Activated CD8-positive, alpha-beta T cell treated with anti-CD3 and anti-CD28 coated beads for 36 hours (primary cell): ENCODE measurements at regions not wholly inside any gene's neighbourhood (a gene's known extent, or its start where the extent isn't known, plus 50 kb on each side); places are given as distances from the start of the nearest gene placed in this dataset.

Source experiments
- ATAC-seq: fragments of 200-7000 bp; cut with Tn5 transposase; one replicate; pipeline ENCODE4 v1.10.0; 2021; ENCODE audit warnings: mild to moderate bottlenecking, moderate library complexity
- CTCF ChIA-PET: fragments of 350-600 bp; sonication (Branson Sonifier 250); formaldehyde crosslinking; loops from one replicate; lab custom pipeline; 2021; ENCODE audit warnings: antibody characterized with exemption; lab: Charles Lee
- POLR2A ChIA-PET: fragments of 350-600 bp; sonication (Branson Sonifier 250); formaldehyde crosslinking; loops from one replicate; lab custom pipeline; 2021; ENCODE audit warnings: antibody characterized with exemption; lab: Charles Lee
- DNase-seq: peaks from one replicate; pipeline ENCODE4 v3.0.0-alpha.2; 2020
- H3K27ac Mint-ChIP-seq: one replicate; pipeline ENCODE4 v1.8.0; 2021; ENCODE audit warnings: mild to moderate bottlenecking, mixed read lengths
- H3K27me3 Mint-ChIP-seq: one replicate; pipeline ENCODE4 v1.8.0; 2021; ENCODE audit warnings: mixed read lengths
- H3K36me3 Mint-ChIP-seq: one replicate; pipeline ENCODE4 v1.8.0; 2021; ENCODE audit warnings: low read depth, mixed read lengths
- H3K4me1 Mint-ChIP-seq: one replicate; pipeline ENCODE4 v1.8.0; 2021; ENCODE audit warnings: low read depth, mixed read lengths
- H3K4me3 Mint-ChIP-seq: one replicate; pipeline ENCODE4 v1.8.0; 2021; ENCODE audit warnings: mild to moderate bottlenecking, moderate library complexity, mixed read lengths
- H3K9me3 Mint-ChIP-seq: one replicate; pipeline ENCODE4 v1.8.0; 2021; ENCODE audit warnings: mixed read lengths
- intact Hi-C: fragments of 100-400 bp; cut with micrococcal nuclease; formaldehyde crosslinking; loops from one replicate; pipeline ENCODE4 v1.10.0; 2022
- TF ChIP-seq, protein P1 (sequence below): fragments of 200-600 bp; IDR thresholded peaks from one replicate; pipeline ENCODE4 v1.8.0; 2022; ENCODE audit warnings: antibody characterized with exemption, mild to moderate bottlenecking

DNA sequence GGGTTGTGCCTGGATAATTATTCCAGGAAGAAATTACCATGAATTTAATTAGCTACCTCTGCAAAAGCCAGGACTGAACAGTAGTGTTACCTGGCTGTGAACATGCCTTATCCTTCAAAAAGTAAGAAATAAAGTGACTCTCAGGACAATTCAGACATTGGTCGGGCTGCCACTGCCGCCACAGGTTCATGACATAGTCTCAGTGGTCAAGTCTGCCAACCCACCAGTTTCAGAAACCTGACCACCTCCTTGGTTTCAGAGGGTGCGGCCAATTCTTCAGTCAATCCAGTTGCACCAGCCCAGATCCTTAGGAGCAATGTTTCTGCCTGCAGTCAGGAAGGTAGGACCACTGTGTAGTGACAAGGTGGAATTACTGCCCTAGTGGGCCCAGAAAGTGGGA, 593.1 kb upstream of the DAB2 start:
- H3K27me3 Mint-ChIP-seq: peaks cover 8% of the 10 kb centered on the region
- CTCF ChIA-PET: no interaction called here
- intact Hi-C loops: no loop called here

DNA sequence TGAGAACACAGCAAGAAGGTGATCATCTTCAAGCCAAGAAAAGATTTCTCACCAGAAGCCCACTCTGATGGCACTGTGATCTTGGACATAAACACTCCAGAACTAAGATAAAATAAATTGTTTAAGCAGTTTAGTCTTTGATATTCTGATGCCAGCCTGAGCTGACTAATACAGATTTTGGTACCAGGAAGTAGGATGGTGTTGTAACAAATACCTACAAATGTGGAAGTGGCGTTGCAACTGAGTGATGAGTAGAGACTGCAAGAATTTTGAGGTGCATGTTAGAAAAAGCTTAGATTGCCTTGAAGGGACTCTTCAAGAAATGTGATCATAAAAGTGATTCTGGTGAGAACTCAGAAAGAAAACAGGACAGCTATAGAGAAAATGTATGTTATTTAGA, 592.4 kb upstream of the DAB2 start:
- ATAC-seq (no peak), DNase-seq (no peak)
- TF ChIP-seq, protein P1, sequence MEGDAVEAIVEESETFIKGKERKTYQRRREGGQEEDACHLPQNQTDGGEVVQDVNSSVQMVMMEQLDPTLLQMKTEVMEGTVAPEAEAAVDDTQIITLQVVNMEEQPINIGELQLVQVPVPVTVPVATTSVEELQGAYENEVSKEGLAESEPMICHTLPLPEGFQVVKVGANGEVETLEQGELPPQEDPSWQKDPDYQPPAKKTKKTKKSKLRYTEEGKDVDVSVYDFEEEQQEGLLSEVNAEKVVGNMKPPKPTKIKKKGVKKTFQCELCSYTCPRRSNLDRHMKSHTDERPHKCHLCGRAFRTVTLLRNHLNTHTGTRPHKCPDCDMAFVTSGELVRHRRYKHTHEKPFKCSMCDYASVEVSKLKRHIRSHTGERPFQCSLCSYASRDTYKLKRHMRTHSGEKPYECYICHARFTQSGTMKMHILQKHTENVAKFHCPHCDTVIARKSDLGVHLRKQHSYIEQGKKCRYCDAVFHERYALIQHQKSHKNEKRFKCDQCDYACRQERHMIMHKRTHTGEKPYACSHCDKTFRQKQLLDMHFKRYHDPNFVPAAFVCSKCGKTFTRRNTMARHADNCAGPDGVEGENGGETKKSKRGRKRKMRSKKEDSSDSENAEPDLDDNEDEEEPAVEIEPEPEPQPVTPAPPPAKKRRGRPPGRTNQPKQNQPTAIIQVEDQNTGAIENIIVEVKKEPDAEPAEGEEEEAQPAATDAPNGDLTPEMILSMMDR: no peak
- Mint-ChIP-seq H3K4me3 (no peak overlapping the region), H3K36me3 (no peaks in the 10 kb centered on the region), H3K27me3 (peaks cover 9% of the 10 kb centered on the region), H3K4me1 (no peaks in the 10 kb centered on the region), H3K27ac (no peak overlapping the region), H3K9me3 (no peaks in the 10 kb centered on the region)
- POLR2A ChIA-PET: no interaction called here
- intact Hi-C loops: no loop called here
- CTCF ChIA-PET: no interaction called here

More for the DNA sequence above, 593.1 kb upstream of the DAB2 start:
- DNase-seq: no peak
- no peak overlapping the region for H3K27ac Mint-ChIP-seq
- TF ChIP-seq, protein P1: no peak
- ATAC-seq: no peak
- H3K36me3 Mint-ChIP-seq: no peaks in the 10 kb centered on the region
- POLR2A ChIA-PET: no interaction called here
- no peaks in the 10 kb centered on the region for H3K9me3 Mint-ChIP-seq
- no peaks in the 10 kb centered on the region for H3K4me1 Mint-ChIP-seq
- H3K4me3 Mint-ChIP-seq: no peak overlapping the region

DNA sequence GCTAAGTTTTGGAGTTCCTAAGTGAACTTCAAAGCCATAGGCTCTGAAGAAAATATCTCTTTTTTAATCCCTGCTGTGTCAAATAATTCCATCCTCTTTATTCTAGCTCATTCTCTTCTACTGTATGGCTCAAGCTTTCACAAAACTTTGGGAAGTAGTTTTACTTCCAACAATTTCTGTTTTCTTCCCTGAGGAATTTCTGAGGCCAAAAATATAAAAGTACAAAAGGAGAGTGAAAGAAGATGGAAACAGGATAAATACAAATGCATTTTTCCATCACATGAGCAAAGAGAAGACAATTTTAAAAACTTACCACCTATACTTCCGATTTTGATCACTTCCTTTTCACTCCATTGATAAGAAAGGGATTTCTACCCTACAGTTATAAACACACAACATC, 585.7 kb upstream of the DAB2 start:
- peaks cover 3% of the 10 kb centered on the region for H3K9me3 Mint-ChIP-seq
- ATAC-seq: no peak
- DNase-seq: no peak
- intact Hi-C loops: no loop called here
- H3K36me3 Mint-ChIP-seq: no peaks in the 10 kb centered on the region
- POLR2A ChIA-PET: no interaction called here
- peaks cover 21% of the 10 kb centered on the region for H3K27me3 Mint-ChIP-seq
- no peak overlapping the region for H3K27ac Mint-ChIP-seq
- TF ChIP-seq, protein P1: no peak
- no peaks in the 10 kb centered on the region for H3K4me1 Mint-ChIP-seq
- CTCF ChIA-PET: no interaction called here
- no peak overlapping the region for H3K4me3 Mint-ChIP-seq

DNA sequence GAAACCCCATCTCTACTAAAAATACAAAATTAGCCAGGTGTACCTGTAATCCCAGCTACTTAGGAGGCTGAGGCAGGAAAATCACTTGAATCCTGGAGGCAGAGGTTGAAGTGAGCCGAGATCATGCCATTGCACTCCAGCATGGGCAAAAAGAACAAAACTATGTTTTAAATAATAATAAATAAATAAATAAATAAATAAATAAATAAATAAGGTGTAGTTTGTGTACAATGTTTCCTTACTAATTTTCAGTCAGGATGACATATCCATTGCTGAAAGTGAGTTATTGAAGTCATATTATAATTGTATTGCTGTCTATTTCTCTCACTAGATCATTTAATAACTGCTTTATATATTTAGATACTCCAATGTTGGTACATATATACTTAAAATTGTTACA, 581.5 kb upstream of the DAB2 start:
- no peaks in the 10 kb centered on the region for H3K36me3 Mint-ChIP-seq
- H3K4me3 Mint-ChIP-seq: no peak overlapping the region
- peaks cover 18% of the 10 kb centered on the region for H3K27me3 Mint-ChIP-seq
- TF ChIP-seq, protein P1: no peak
- POLR2A ChIA-PET: no interaction called here
- no peaks in the 10 kb centered on the region for H3K4me1 Mint-ChIP-seq
- DNase-seq (no peak), ATAC-seq (no peak)
- H3K9me3 Mint-ChIP-seq: peaks cover 3% of the 10 kb centered on the region
- no peak overlapping the region for H3K27ac Mint-ChIP-seq
- CTCF ChIA-PET: no interaction called here
- intact Hi-C loops: no loop called here

DNA sequence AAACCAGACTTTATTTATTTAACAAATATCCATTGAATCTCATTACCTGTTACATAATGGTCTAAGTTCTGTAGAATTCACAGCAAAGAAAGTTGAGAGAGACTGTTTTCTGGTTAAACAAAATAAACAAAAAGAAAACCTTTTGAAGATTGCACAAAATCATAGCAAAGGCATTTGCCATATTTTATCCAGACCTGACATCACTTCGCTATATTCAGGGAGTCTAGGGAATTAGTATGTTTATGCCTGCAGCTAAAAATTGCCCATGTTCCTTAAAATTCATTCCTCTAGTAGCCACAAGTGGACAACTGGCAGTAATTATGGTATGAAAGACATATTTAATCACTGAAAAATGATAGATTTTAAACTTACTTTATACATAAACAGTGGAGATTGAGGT, 577.0 kb upstream of the DAB2 start:
- ATAC-seq: no peak
- TF ChIP-seq, protein P1: no peak
- H3K27ac Mint-ChIP-seq: no peak overlapping the region

More for the DNA sequence above, 577.0 kb upstream of the DAB2 start:
- ChIA-PET CTCF (no interaction called here), POLR2A (no interaction called here)
- H3K4me1 Mint-ChIP-seq: no peaks in the 10 kb centered on the region
- H3K36me3 Mint-ChIP-seq: no peaks in the 10 kb centered on the region
- H3K9me3 Mint-ChIP-seq: no peaks in the 10 kb centered on the region
- H3K27me3 Mint-ChIP-seq: peaks cover 7% of the 10 kb centered on the region
- DNase-seq: no peak
- no peak overlapping the region for H3K4me3 Mint-ChIP-seq
- intact Hi-C loops: no loop called here
